Nephron (organoid): ENCODE measurements at regions not wholly inside any gene's neighbourhood (a gene's known extent, or its start where the extent isn't known, plus 50 kb on each side); places are given as distances from the start of the nearest gene placed in this dataset.
"Not testable (repeated sequence)": the region's sequence is repeated elsewhere in the genome, so short reads cannot be mapped to it uniquely, and the experiment has no call there.

Experiments
- H3K27ac Mint-ChIP-seq, 3 experiments: 2 replicates each; pipeline ENCODE4 v1.8.0; 2020; ENCODE audit warnings: mixed read lengths in 3 of 3, mild to moderate bottlenecking in 2 of 3, moderate library complexity in 1 of 3
- H3K27me3 Mint-ChIP-seq: 2 replicates; pipeline ENCODE4 v1.8.0; 2021; ENCODE audit warnings: low read depth, mild to moderate bottlenecking, moderate library complexity, mixed read lengths
- H3K36me3 Mint-ChIP-seq: 2 replicates; pipeline ENCODE4 v1.8.0; 2020; ENCODE audit warnings: low read depth, mixed read lengths
- H3K4me1 Mint-ChIP-seq: 2 replicates; pipeline ENCODE4 v1.8.0; 2020; ENCODE audit warnings: mixed read lengths
- H3K4me3 Mint-ChIP-seq, 3 experiments: 2 replicates each; pipeline ENCODE4 v1.8.0; 2020; ENCODE audit warnings: mild to moderate bottlenecking in 3 of 3, mixed read lengths in 3 of 3, moderate library complexity in 2 of 3
- H3K9me3 Mint-ChIP-seq: 2 replicates; pipeline ENCODE4 v1.8.0; 2020; ENCODE audit warnings: mixed read lengths
- CTCF ChIP-seq, 3 experiments: fragments of 200-600 bp; sonication (generic); IDR thresholded peaks; one replicate each; pipeline ENCODE4 v1.5.0; 2021; ENCODE audit warnings: antibody characterized with exemption in 3 of 3; ENCODE audit not compliant: unreplicated experiment in 3 of 3

- Mint-ChIP-seq H3K4me1 (no peaks in the 10 kb centered on the region), H3K27ac (no peak overlapping the region), H3K4me3 (no peak overlapping the region), H3K27me3 (no peaks in the 10 kb centered on the region), H3K36me3 (no peaks in the 10 kb centered on the region), H3K9me3 (no peaks in the 10 kb centered on the region)
- no peak for TF ChIP-seq CTCF (IDR thresholded peaks at IDR 0.05; ENCODE audit: unreplicated experiment in 3 of 3)
Observed at GRCh38 chr5:103708601-103709000, 146.0 kb upstream of the NUDT12 start.

GRCh38 chr5:103706939-103707682 is 144.5 kb upstream of the NUDT12 start:
- H3K4me1 Mint-ChIP-seq: no peaks in the 10 kb centered on the region

DNA sequence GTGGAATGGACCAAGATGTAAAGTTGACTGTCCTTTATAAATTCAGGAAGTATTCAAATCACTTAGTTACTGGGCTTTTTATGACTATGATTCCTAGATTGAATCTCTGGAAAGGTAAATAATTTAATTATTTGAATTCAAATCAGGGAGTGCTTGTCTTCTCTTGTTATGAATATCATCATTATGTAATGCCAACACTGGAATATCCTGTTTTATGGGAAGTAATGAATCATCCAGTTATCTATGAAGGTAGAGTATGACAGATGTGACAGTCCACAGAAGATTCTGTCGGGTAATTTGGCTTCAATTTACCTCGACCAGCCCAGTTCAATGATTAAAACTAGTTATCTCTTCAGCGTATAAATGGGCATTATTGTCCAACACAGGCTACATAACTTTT is 141.0 kb upstream of the NUDT12 start:
- no peaks in the 10 kb centered on the region for H3K36me3 Mint-ChIP-seq
- H3K4me3 Mint-ChIP-seq: no peak overlapping the region
- no peaks in the 10 kb centered on the region for H3K27me3 Mint-ChIP-seq
- H3K4me1 Mint-ChIP-seq: no peaks in the 10 kb centered on the region
- no peak for TF ChIP-seq CTCF (IDR thresholded peaks at IDR 0.05; ENCODE audit: unreplicated experiment in 3 of 3)
- H3K27ac Mint-ChIP-seq: no peak overlapping the region
- H3K9me3 Mint-ChIP-seq: no peaks in the 10 kb centered on the region

More at GRCh38 chr5:103706939-103707682, 144.5 kb upstream of the NUDT12 start:
- H3K4me3 Mint-ChIP-seq: no peak overlapping the region
- no peak for TF ChIP-seq CTCF (IDR thresholded peaks at IDR 0.05; ENCODE audit: unreplicated experiment in 3 of 3)
- no peaks in the 10 kb centered on the region for H3K9me3 Mint-ChIP-seq
- no peak overlapping the region for H3K27ac Mint-ChIP-seq
- no peaks in the 10 kb centered on the region for H3K36me3 Mint-ChIP-seq
- no peaks in the 10 kb centered on the region for H3K27me3 Mint-ChIP-seq

DNA sequence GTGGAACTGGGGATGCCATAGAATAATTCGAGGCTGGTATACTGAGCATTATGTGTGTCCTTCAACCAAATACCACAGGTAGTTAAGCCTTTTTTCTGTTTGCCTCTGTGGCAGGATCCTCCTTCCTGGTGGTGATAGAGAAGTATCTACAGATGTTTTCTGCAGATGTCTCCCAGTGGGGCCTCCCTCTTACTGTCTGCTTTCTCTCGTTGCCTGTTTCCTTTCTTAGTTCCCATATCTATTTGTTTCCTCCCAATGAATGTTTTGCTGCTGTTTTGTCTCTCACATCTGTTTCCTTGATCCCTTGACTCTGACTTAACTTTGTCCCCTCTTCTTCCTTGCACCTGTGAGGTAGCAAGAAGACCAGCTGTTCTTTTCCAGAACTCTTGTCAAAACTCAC is 130.9 kb upstream of the NUDT12 start:
- H3K27ac Mint-ChIP-seq: no peak overlapping the region
- no peaks in the 10 kb centered on the region for H3K36me3 Mint-ChIP-seq
- TF ChIP-seq CTCF (IDR thresholded peaks at IDR 0.05; ENCODE audit: unreplicated experiment in 3 of 3): no peak

DNA sequence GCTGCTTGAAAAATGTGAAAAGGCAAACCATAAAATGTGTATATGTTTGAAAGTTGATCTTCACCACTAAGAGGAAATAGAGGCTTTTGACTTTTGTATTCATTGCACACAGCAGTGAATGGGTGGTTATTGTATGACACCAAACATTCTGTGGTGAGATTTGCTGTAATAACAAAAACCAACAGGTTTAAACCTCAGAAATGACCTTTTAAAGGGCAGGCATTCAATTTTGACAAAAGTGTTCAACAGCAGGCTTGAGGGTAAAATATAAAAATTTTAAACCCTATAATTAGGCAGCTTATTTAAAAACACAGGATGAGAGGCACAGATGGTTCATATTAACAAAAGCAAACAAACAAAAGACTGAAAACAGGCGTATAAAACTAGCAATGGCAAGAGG is 128.1 kb upstream of the NUDT12 start:
- H3K36me3 Mint-ChIP-seq: no peaks in the 10 kb centered on the region
- H3K9me3 Mint-ChIP-seq: no peaks in the 10 kb centered on the region
- no peaks in the 10 kb centered on the region for H3K4me1 Mint-ChIP-seq
- no peak overlapping the region for H3K27ac Mint-ChIP-seq
- no peaks in the 10 kb centered on the region for H3K27me3 Mint-ChIP-seq
- no peak overlapping the region for H3K4me3 Mint-ChIP-seq
- no peak for TF ChIP-seq CTCF (IDR thresholded peaks at IDR 0.05; ENCODE audit: unreplicated experiment in 3 of 3)

More for the DNA sequence above, 130.9 kb upstream of the NUDT12 start:
- Mint-ChIP-seq H3K4me1 (no peaks in the 10 kb centered on the region), H3K27me3 (no peaks in the 10 kb centered on the region), H3K4me3 (no peak overlapping the region), H3K9me3 (no peaks in the 10 kb centered on the region)

DNA sequence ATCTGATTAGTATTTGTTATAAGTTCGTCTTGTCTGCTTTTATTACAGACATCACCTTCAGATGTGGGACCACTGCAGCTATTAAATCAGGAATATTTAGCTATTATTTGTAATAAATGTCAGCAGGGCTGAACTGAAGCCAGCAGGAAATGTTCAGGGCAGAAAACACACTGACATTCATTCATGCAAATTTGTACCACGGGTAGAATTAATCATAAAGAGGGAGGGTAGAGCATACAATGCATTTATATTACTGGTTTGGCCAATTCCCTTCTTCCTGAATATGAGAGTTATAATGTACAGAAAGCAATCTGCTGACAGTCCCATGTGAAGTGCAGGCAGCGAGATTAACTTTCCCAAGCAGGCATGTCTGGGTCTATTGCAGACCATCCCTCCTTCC is 117.3 kb upstream of the NUDT12 start:
- Mint-ChIP-seq H3K4me3 (no peak overlapping the region), H3K27ac (no peak overlapping the region), H3K4me1 (no peaks in the 10 kb centered on the region), H3K27me3 (no peaks in the 10 kb centered on the region), H3K9me3 (no peaks in the 10 kb centered on the region), H3K36me3 (no peaks in the 10 kb centered on the region)
- TF ChIP-seq CTCF (IDR thresholded peaks at IDR 0.05; ENCODE audit: unreplicated experiment in 3 of 3): no peak

GRCh38 chr5:103676198-103676597 is 113.6 kb upstream of the NUDT12 start:
- H3K9me3 Mint-ChIP-seq, H3K36me3 Mint-ChIP-seq, H3K27ac Mint-ChIP-seq, H3K27me3 Mint-ChIP-seq, H3K4me1 Mint-ChIP-seq, H3K4me3 Mint-ChIP-seq: not testable (repeated sequence)
